Heart left ventricle (tissue), 16 donors: ENCODE measurements at regions not wholly inside any gene's neighbourhood (a gene's known extent, or its start where the extent isn't known, plus 50 kb on each side); places are given as distances from the start of the nearest gene placed in this dataset.

ENCODE experiments used
- ATAC-seq, 4 donors: fragments of 200-7000 bp; cut with Tn5 transposase; one replicate each; pipeline ENCODE4 v1.9.1; 2020 to 2022; ENCODE audit warnings: moderate library complexity in 4 of 4, mild to moderate bottlenecking in 3 of 4, moderate number of reproducible peaks in 1 of 4
- DNase-seq, 5 donors: peaks; one replicate each; pipeline ENCODE4 v3.0.0-alpha.2; 2020
- H3K27ac ChIP-seq, 12 donors: fragments of 200-600 bp; sonication (generic) in 4 of 12; one replicate each; pipeline versions ENCODE4 v1.5.0 to v1.8.0; 2016 to 2022; ENCODE audit warnings: mild to moderate bottlenecking in 2 of 12
- H3K27me3 ChIP-seq, 9 donors: fragments of 200-600 bp; sonication (generic) in 2 of 9; one replicate each; pipeline versions ENCODE4 v1.5.1 to v1.8.0; 2016 to 2022; ENCODE audit warnings: mild to moderate bottlenecking in 3 of 9
- H3K36me3 ChIP-seq, 9 donors: fragments of 200-600 bp; sonication (generic) in 2 of 9; one replicate each; pipeline versions ENCODE4 v1.5.0 to v1.8.0; 2018 to 2022; ENCODE audit warnings: mild to moderate bottlenecking in 2 of 9
- H3K4me1 ChIP-seq, 12 donors: fragments of 200-600 bp; sonication (generic) in 4 of 12; one replicate each; pipeline versions ENCODE4 v1.5.0 to v1.8.0; 2016 to 2022; ENCODE audit warnings: mild to moderate bottlenecking in 3 of 12
- H3K4me3 ChIP-seq, 12 donors: fragments of 200-600 bp; sonication (generic) in 4 of 12; one replicate each; pipeline versions ENCODE4 v1.5.0 to v1.8.0; 2017 to 2022; ENCODE audit warnings: mild to moderate bottlenecking in 9 of 12, moderate library complexity in 4 of 12
- H3K9me3 ChIP-seq, 12 donors: fragments of 200-600 bp; sonication (generic) in 4 of 12; one replicate each; pipeline versions ENCODE4 v1.5.0 to v1.8.0; 2016 to 2022; ENCODE audit warnings: mild to moderate bottlenecking in 1 of 12
- CTCF ChIP-seq, 12 donors: fragments of 200-600 bp; sonication (generic) in 4 of 12; IDR thresholded peaks; one replicate each; pipeline versions ENCODE4 v1.5.0 to v1.8.0; 2018 to 2022; ENCODE audit warnings: antibody characterized with exemption in 12 of 12, mild to moderate bottlenecking in 5 of 12
- POLR2A ChIP-seq, 2 donors: fragments of 450-650 bp; IDR thresholded peaks; one replicate each; pipeline ENCODE4 v1.6.1; 2017; ENCODE audit warnings: antibody characterized with exemption in 2 of 2, mild to moderate bottlenecking in 2 of 2, moderate library complexity in 2 of 2
- WGBS, 4 donors: extraction: QIAGEN DNeasy Blood & Tissue Kit in 2 of 4; methylation state at CpG; one replicate each; pipeline versions ENCODE4 v1.1.5 to v1.1.7; 2013 to 2018; 5-methylcytosine and 5-hydroxymethylcytosine counted together
- intact Hi-C, 10 donors: fragments of 100-400 bp; cut with DNase I; formaldehyde crosslinking; loops; one replicate each; pipeline versions ENCODE4 v1.11.1 to v1.14.2; 2022
- donor health status: ischemic (EF 13 %, LVEDD 7.1; RV severe dilation, severe dysfunction).
- donor health status: healthy with polysubstance abuse.
- donor health status: DM: no; HTN: yes; CAD: no.
- donor health status: DM: no; HTN: no; CAD: no.
- donor health status: ischemic (EF 25% LVEDD 6.9; RV normal size, moderate dysfunction).
- donor health status: ischemic (EF 25% LVEDD 5.7; RV mildly dilated, moderate dysfunction).
- donor health status: healthy.
- donor health status: DM: yes; HTN: yes; CAD: no.
- donor health status: ischemic (EF 35%, LVEDD 5.7; RV mildly dilated, moderate dysfunction).
- donor health status: nonischemic (EF 11% LVEDD 7.7; RV severe dilation, severe dysfunction).
- donor health status: DM: yes; HTN: yes; CAD: no.
- donor health status: PGD.
- donor health status: ischemic (EF 29% LVEDD 5.4; RV normal size, mild dysfunction).
- donor health status: nonischemic (EF 23%, LVEDD 6.1; RV moderate dilation, normal function).

GRCh38 chr9:78453450-78453849 lies 156.5 kb downstream of the PSAT1 start:
- intact Hi-C loops = loop anchor here in 1 of 10 donors (5.0 kb wide), 1 partner anchor 51 kb away; no protein-coding TSS in a partner anchor
- ATAC-seq (no peak), DNase-seq (no peak)
- Histone ChIP-seq H3K27me3 (no peaks in the 10 kb centered on the region), H3K4me1 (no peaks in the 10 kb centered on the region), H3K9me3 (peaks cover 0 to under 1% (median 0%) of the 10 kb centered on the region in 12 donors), H3K36me3 (no peaks in the 10 kb centered on the region), H3K27ac (no peak overlapping the region), H3K4me3 (no peak overlapping the region)
- 81 to 87% (median 83%) methylated on average over 7 of the region's 7 CpGs for WGBS, 4 donors
- no peak for TF ChIP-seq POLR2A (IDR thresholded peaks at IDR 0.05)
- TF ChIP-seq CTCF (IDR thresholded peaks at IDR 0.05) = no peak

- Histone ChIP-seq H3K36me3 (no peaks in the 10 kb centered on the region), H3K4me1 (no peaks in the 10 kb centered on the region), H3K27ac (no peak overlapping the region), H3K4me3 (no peak overlapping the region), H3K9me3 (peaks cover 0 to 18% (median 0%) of the 10 kb centered on the region in 12 donors), H3K27me3 (no peaks in the 10 kb centered on the region)
- ATAC-seq (no peak), DNase-seq (no peak)
- intact Hi-C loops = no loop called here
- TF ChIP-seq POLR2A (IDR thresholded peaks at IDR 0.05) (no peak), CTCF (IDR thresholded peaks at IDR 0.05) (no peak)
- WGBS, 4 donors = 66 to 78% (median 76%) methylated on average over 2 of the region's 2 CpGs
These were observed 165.7 kb downstream of the PSAT1 start for GRCh38 chr9:78462611-78463010.

- no peak overlapping the region for H3K27ac ChIP-seq
- H3K9me3 ChIP-seq = peaks cover 0 to 18% (median 0%) of the 10 kb centered on the region in 12 donors
- intact Hi-C loops = no loop called here
- TF ChIP-seq CTCF (IDR thresholded peaks at IDR 0.05) = no peak
- TF ChIP-seq POLR2A (IDR thresholded peaks at IDR 0.05) = no peak
- no peaks in the 10 kb centered on the region for H3K4me1 ChIP-seq
- ATAC-seq (no peak), DNase-seq (no peak)
- 67 to 73% (median 70%) methylated on average over 3 of the region's 3 CpGs for WGBS, 4 donors
- no peak overlapping the region for H3K4me3 ChIP-seq
- no peaks in the 10 kb centered on the region for H3K27me3 ChIP-seq
- no peaks in the 10 kb centered on the region for H3K36me3 ChIP-seq
These were observed 166.8 kb downstream of the PSAT1 start for GRCh38 chr9:78463750-78464149.

- H3K4me3 ChIP-seq = no peak overlapping the region
- H3K36me3 ChIP-seq = no peaks in the 10 kb centered on the region
- DNase-seq = no peak
- no peak overlapping the region for H3K27ac ChIP-seq
- H3K27me3 ChIP-seq = no peaks in the 10 kb centered on the region
- WGBS, 4 donors = 51 to 63% (median 53%) methylated on average over 7 of the region's 7 CpGs
- peaks cover 0 to 2% (median 0%) of the 10 kb centered on the region in 12 donors for H3K9me3 ChIP-seq
- no peak for ATAC-seq
- TF ChIP-seq POLR2A (IDR thresholded peaks at IDR 0.05) (no peak), CTCF (IDR thresholded peaks at IDR 0.05) (no peak)
- no peaks in the 10 kb centered on the region for H3K4me1 ChIP-seq
- intact Hi-C loops = no loop called here
These were observed 171.3 kb downstream of the PSAT1 start for GRCh38 chr9:78468231-78468630.
